ENCODE measurements at regions not wholly inside any gene's neighbourhood (a gene's known extent, or its start where the extent isn't known, plus 50 kb on each side); places are given as distances from the start of the nearest gene placed in this dataset.

DNA sequence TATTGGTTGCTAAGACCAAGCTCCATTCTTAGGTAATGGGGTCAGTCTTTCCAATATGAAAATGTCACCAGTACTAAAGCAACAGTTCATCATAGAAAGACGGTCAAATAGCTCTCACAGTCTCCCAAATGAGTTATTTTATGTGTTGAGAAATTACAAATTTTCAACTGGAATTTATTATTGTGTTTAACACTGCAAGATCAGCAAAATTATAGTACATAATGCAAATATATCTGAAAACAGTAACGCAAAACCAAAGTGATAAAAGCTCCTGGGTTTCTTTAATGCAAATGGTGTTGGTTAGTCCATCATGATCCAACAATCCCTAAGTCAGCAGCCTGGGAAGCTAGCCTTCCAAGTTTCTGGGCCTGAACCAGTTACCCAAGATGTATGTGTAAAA, 61.5 kb upstream of the EGFL6 start:
- TF ChIP-seq SMC3 (IDR thresholded peaks at IDR 0.05; ENCODE audit: low read length) (no peak), ZNF431 (CRISPR knock-in tag; IDR thresholded peaks at IDR 0.05; ENCODE audit: borderline replicate concordance, low read depth) (no peak), MAFF (IDR thresholded peaks at IDR 0.05; ENCODE audit: low read depth, low read length) (peak; percentile 52; the same call in 1 of the 2 replicates), ZNF609 (CRISPR knock-in tag; IDR thresholded peaks at IDR 0.05; ENCODE audit: borderline replicate concordance) (no peak), PAX8 (CRISPR knock-in tag; IDR thresholded peaks at IDR 0.05; ENCODE audit: borderline replicate concordance) (no peak), REST (IDR thresholded peaks at IDR 0.05; ENCODE audit: borderline replicate concordance in 1 of 2, low read depth in 1 of 2, low read length in 2 of 2) (no peak), ZNF18 (CRISPR knock-in tag; IDR thresholded peaks at IDR 0.05; ENCODE audit: insufficient replicate concordance) (no peak)

All from HepG2 (cell line).